H1 (cell line): ENCODE measurements at regions not wholly inside any gene's neighbourhood (a gene's known extent, or its start where the extent isn't known, plus 50 kb on each side); places are given as distances from the start of the nearest gene placed in this dataset.

Source experiments
- RNF2 ChIP-seq: fragments of 200-900, 300-1000 bp; sonication (generic); IDR thresholded peaks from 2 replicates; pipeline ENCODE4 v1.7.1; 2016; ENCODE audit warnings: borderline replicate concordance, low read depth, mild to moderate bottlenecking, antibody characterized with exemption, low read length; ENCODE audit not compliant: poor library complexity, severe bottlenecking; ENCODE audit errors: missing control alignments
- TBP ChIP-seq: IDR thresholded peaks from 2 replicates; pipeline ENCODE4 v1.6.1; 2011; ENCODE audit warnings: low read depth, low read length, improper control_type of control experiment
- YY1 ChIP-seq: IDR thresholded peaks from 2 replicates; pipeline ENCODE4 v1.6.1; 2011; ENCODE audit warnings: low read depth, mild to moderate bottlenecking, low read length

GRCh38 chr6:163786995-163787671 is 372.6 kb downstream of the QKI start (continued):
- TF ChIP-seq TBP (no peak), YY1 (no peak), RNF2 (no peak)
- TF ChIP-seq, all 59 proteins: peak for 0
